ENCODE measurements at regions not wholly inside any gene's neighbourhood (a gene's known extent, or its start where the extent isn't known, plus 50 kb on each side); places are given as distances from the start of the nearest gene placed in this dataset.

DNA sequence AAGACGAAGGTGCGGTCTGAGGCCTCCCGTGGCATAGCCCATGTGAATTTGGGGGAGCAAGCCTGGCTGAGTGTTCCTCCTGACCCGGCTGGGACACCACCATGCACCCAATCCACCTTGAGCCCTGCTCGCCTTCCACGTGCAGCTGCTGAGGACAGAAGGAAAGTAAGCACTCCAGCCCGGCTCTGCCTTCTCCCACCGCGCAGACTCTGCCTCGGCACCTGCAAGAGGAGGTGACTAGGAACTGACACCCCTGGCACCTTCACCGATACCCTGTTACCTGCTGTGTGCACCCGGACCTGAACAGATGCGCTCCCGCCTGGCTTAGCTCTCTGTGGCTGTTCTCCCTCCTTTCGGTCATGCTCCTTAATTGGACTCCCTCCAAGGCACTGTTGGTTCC is 57.0 kb upstream of the OPN4 start:
- no peak for TF ChIP-seq POLR2A (IDR thresholded peaks at IDR 0.05)
- TF ChIP-seq, protein P1, sequence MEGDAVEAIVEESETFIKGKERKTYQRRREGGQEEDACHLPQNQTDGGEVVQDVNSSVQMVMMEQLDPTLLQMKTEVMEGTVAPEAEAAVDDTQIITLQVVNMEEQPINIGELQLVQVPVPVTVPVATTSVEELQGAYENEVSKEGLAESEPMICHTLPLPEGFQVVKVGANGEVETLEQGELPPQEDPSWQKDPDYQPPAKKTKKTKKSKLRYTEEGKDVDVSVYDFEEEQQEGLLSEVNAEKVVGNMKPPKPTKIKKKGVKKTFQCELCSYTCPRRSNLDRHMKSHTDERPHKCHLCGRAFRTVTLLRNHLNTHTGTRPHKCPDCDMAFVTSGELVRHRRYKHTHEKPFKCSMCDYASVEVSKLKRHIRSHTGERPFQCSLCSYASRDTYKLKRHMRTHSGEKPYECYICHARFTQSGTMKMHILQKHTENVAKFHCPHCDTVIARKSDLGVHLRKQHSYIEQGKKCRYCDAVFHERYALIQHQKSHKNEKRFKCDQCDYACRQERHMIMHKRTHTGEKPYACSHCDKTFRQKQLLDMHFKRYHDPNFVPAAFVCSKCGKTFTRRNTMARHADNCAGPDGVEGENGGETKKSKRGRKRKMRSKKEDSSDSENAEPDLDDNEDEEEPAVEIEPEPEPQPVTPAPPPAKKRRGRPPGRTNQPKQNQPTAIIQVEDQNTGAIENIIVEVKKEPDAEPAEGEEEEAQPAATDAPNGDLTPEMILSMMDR (IDR thresholded peaks at IDR 0.05), result no peak
